ENCODE measurements at regions not wholly inside any gene's neighbourhood (a gene's known extent, or its start where the extent isn't known, plus 50 kb on each side); places are given as distances from the start of the nearest gene placed in this dataset.

DNA sequence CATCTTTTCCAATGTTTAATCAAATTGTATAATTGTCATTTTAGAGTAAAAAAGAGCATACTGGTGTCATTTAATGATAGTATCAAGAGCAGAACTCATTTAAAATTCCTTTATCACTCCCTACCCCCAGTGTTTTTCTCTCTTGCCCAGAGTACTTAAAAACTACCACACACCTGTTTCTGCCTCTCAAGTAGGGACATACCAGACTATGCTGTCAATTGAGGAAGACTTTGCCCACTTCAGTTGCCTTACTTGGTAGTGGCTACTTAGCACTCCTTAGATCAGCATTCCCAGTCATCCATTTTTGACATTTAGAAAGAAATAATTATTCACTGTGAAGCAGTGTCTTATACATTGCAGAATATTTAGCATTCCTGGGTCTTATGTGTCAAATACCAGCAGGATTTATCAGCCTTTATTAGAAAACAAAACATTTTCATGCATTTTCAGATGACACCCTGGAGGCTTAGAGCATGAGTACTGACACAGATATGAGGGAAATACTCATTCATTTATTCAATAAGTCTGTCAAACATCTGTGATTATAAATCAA, 127.5 kb upstream of the RGS1 start:
- TF ChIP-seq, protein P1, sequence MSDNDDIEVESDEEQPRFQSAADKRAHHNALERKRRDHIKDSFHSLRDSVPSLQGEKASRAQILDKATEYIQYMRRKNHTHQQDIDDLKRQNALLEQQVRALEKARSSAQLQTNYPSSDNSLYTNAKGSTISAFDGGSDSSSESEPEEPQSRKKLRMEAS (CRISPR knock-in tag; IDR thresholded peaks at IDR 0.05): no peak
- TF ChIP-seq, protein P2, sequence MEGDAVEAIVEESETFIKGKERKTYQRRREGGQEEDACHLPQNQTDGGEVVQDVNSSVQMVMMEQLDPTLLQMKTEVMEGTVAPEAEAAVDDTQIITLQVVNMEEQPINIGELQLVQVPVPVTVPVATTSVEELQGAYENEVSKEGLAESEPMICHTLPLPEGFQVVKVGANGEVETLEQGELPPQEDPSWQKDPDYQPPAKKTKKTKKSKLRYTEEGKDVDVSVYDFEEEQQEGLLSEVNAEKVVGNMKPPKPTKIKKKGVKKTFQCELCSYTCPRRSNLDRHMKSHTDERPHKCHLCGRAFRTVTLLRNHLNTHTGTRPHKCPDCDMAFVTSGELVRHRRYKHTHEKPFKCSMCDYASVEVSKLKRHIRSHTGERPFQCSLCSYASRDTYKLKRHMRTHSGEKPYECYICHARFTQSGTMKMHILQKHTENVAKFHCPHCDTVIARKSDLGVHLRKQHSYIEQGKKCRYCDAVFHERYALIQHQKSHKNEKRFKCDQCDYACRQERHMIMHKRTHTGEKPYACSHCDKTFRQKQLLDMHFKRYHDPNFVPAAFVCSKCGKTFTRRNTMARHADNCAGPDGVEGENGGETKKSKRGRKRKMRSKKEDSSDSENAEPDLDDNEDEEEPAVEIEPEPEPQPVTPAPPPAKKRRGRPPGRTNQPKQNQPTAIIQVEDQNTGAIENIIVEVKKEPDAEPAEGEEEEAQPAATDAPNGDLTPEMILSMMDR (IDR thresholded peaks at IDR 0.05): no peak
- TF ChIP-seq ATF1 (CRISPR knock-in tag; IDR thresholded peaks at IDR 0.05): no peak
- TF ChIP-seq SMAD3 (CRISPR knock-in tag; IDR thresholded peaks at IDR 0.05; ENCODE audit: borderline replicate concordance): no peak
- TF ChIP-seq PRRX2 (CRISPR knock-in tag; IDR thresholded peaks at IDR 0.05): no peak
- no peak for TF ChIP-seq FOXJ3 (CRISPR knock-in tag; IDR thresholded peaks at IDR 0.05; ENCODE audit: borderline replicate concordance)

Data from WTC11 (cell line).